GM11168 (cell line): ENCODE measurements at regions not wholly inside any gene's neighbourhood (a gene's known extent, or its start where the extent isn't known, plus 50 kb on each side); places are given as distances from the start of the nearest gene placed in this dataset.

Experiments
- in situ Hi-C: fragments of 300-500 bp; cut with MboI; formaldehyde crosslinking; loops from one replicate; pipeline ENCODE4 v1.12.0; 2022; ENCODE audit warnings: low sequenced_read_pairs; ENCODE audit not compliant: unreplicated experiment

DNA sequence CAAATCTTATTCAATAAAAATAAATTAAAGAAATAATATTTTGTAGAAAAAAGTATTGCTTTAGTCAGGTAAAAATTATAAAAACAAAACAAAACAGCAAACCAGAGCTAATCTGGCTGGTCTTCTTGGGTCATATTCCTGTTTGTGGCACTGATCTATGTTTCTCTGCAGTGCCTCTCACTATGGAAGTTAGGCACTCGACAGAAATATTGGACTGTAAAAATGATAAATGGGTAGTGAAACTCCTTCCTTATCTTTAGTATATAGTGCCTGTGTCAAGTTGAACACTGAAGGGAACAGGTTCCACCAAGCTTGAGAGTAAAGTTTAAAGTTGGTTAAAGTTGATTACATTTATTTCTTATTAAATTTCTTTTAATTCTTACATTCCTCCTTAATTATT lies 1195.6 kb upstream of the GBE1 start:
- in situ Hi-C loops = no loop called here

GRCh38 chr3:82954486-82954885 lies 1193.0 kb upstream of the GBE1 start:
- in situ Hi-C loops = no loop called here

GRCh38 chr3:82942041-82942440 lies 1180.6 kb upstream of the GBE1 start:
- in situ Hi-C loops = no loop called here

GRCh38 chr3:82940124-82940523 lies 1178.7 kb upstream of the GBE1 start:
- in situ Hi-C loops = no loop called here

- in situ Hi-C loops = no loop called here
Measured at GRCh38 chr3:82939491-82940097, 1178.1 kb upstream of the GBE1 start.

DNA sequence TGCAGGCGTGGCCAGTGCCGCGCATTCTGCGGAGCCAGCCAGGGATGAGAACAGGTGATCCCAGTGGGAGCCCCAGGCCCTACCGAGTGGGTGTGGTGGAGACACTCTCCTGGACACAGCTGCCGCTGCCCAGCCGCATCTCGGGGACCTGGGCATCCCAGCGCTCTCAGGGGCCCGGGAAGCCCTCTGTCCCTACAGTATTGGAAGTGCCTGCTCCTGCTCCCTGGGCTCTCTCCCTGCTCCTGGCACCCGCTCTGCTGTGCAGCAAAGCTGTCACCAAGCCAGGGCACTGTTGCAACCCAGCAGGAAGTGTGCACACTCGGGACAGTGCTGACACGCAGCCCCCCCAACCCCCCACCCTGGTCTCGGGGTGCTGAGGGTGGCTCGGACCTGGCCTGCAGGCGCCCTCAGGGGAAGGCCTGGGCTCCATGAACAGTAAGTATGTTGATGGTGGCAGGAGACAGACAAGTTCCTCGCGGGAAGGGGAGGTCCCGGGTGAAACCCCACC lies 1177.4 kb upstream of the GBE1 start:
- in situ Hi-C loops = no loop called here

GRCh38 chr3:82927309-82928253 lies 1166.1 kb upstream of the GBE1 start:
- in situ Hi-C loops = no loop called here

- in situ Hi-C loops = no loop called here
Measured at GRCh38 chr3:82891028-82891427, 1129.6 kb upstream of the GBE1 start.

GRCh38 chr3:82883072-82883471 lies 1121.6 kb upstream of the GBE1 start:
- in situ Hi-C loops = no loop called here

DNA sequence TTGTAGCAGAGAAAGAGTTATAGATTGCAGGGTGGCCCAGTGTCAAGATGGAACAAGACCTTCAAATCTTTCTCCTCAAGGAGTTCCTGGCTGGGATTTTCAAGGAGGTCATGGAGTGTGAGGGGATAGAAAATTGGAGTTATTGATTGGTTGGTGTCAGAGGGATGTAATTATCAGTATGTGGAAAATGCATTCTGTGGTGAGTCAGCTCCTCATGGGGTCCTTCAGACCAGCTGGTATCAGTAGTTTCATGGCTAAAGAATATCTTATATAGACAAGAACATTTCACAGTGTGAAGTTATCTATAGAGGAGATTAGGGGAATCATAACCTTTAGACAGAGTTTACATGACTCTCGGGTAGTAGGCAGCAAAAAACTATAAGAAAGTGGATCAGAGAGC lies 1114.0 kb upstream of the GBE1 start:
- in situ Hi-C loops = no loop called here

DNA sequence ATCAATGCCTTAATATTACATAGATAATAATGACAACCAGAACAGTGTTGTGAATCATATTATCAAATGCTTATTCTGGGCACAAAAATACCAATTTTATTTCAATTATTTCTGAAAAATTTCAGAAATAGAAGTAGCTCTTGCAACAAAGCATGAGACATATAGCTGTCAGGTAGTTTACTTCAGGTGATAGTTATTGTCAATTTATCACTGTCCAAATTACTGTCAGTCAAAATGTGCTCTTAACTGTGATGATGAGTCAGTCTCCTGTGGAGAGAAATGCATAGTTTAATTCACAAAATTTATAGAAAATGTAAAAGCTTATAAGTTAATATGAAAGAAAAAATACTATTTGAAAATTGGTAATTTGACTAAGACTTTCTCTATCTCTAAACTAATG lies 1078.4 kb upstream of the GBE1 start:
- in situ Hi-C loops = no loop called here

- in situ Hi-C loops = no loop called here
Measured at GRCh38 chr3:82834098-82834497, 1072.7 kb upstream of the GBE1 start.

DNA sequence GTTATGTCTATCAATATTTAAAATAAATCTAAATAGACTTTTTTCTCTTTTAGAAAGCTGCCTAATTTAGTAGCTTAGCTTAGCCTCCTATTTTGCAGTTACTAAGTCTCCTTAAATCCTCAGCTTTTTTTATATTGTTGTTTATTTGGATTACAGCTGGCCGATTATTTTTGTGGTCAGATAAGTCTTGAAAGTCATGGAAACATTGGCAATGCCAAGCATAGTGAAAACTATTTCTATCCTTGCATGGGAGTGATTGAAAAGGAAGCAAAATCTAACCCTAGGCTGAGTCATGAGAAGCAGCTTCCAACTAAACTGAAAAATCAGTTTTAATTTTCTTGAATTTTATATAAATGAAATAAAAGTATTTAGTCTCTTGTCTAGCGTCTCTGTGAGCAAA lies 1063.0 kb upstream of the GBE1 start:
- in situ Hi-C loops = no loop called here

DNA sequence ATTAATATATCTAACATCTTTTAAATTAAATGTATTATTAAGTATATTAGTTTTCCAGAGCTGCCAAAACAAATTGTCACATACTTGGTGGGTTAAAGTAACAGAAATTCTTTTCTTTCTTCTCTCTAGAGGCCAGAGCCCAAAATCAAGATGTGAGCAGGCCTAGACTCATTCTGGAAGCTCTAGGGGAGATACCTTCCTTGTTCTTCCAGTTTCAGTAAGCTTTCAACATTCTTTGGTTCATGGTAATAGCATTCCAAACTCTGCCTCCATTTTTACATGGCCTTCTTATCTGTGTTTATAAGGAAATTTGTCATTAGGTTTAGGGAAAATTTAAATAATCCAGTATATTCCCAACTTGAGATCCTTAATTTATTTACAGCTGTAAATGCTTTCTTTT lies 1054.6 kb upstream of the GBE1 start:
- in situ Hi-C loops = no loop called here

GRCh38 chr3:82815417-82816058 lies 1054.1 kb upstream of the GBE1 start:
- in situ Hi-C loops = no loop called here

DNA sequence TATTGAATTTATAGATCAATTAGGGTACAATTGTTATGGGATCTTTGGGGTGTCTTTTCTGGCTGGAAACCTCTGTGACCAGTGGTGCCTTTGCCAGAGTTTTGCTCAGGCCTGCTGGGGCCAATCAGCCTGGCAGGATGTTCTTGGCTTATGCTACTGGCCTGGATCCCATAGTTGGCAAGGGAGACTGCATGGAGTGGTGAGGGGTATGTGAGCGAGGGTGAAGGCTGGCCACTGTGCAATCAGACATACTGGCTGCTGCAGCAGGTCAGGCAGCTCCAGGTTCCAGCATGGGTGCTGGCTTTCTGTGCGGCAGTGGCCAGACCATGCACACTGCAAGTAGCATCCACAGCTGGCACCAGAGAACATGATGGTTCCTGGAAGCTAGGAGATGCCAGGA lies 1053.2 kb upstream of the GBE1 start:
- in situ Hi-C loops = no loop called here

GRCh38 chr3:82807781-82808180 lies 1046.3 kb upstream of the GBE1 start:
- in situ Hi-C loops = no loop called here

DNA sequence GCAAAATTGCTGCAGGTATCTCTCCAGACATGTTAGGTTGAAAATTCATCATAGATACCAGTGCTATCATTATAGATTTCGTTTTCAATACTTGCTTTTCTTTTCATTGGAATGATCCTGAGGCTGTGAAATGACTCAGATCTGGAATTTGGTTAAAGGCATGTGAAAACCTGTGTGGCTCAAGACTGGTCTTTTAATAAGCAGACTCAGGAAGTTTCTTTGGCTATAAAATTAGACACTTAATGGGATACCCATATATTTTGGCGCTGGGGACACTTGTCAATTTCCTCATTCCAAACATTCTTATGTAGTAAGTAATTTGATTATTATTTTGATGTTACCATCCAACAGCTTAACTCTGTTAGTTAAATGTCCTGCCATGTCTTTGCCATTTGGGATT lies 1041.1 kb upstream of the GBE1 start:
- in situ Hi-C loops = no loop called here

DNA sequence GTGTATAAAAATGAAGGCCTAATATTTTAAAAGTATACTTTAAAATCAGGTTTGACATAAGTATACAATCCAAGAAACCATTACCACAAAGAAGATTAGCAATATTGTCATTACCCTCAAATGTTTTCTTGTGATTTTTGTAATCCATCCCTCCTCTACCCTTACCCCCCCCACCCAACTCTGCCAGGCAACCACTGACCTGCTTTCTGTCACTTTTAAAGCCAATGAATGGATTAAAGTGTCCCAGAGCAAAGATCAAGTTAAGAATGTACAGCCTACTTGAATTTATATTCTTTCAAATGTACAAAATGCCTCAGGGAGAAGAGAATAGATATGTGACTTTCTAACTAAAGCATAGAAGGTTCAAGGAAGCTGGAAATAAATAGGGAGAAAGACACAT lies 1038.8 kb upstream of the GBE1 start:
- in situ Hi-C loops = no loop called here

DNA sequence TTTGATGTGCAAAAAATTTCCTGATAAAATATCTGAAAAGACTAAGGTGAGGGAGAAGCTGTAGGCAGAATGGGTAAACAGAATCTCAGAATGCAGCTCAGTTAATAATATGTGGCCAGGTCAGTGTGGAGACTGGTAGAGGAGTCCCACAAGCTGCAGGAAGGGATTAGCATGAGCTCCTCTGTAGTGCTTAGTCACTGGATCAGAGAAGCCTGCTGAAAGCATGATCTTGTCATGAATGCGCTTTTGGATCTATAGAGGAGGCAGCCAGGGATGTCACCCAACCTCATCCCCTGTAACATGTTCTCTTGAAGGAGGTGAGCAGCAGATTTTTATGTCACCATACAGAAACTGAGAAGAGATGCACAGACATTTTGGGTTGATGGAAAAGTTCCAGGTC lies 1035.3 kb upstream of the GBE1 start:
- in situ Hi-C loops = no loop called here

DNA sequence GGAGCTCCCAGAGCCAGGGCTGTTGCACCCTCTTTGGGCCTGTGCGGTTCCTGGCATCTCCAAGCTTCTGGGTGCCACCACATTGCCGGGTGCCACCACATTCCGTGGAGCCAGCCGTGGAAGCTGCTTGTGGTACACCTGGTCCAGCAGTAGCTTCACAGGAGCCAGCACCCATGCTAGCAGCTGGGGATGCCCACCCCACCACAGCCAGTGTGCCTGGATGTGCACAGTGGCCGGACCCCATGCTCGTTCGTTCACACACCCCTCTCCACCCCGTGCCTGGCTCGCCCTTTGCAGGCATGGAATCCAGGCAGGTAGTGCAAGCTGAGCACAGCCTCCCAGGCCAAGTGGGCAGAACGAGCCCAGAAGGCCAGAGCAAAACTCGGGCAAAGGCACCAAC lies 1029.8 kb upstream of the GBE1 start:
- in situ Hi-C loops = no loop called here
